ENCODE measurements at regions not wholly inside any gene's neighbourhood (a gene's known extent, or its start where the extent isn't known, plus 50 kb on each side); places are given as distances from the start of the nearest gene placed in this dataset.
"Not testable (repeated sequence)": the region's sequence is repeated elsewhere in the genome, so short reads cannot be mapped to it uniquely, and the experiment has no call there.

GRCh38 chr14:100428727-100429126, 105.6 kb downstream of the SLC25A47 start:
- Mint-ChIP-seq H3K4me1 (peaks cover 24% of the 10 kb centered on the region), H3K4me3 (no peak overlapping the region), H3K27me3 (no peaks in the 10 kb centered on the region), H3K27ac (no peak overlapping the region), H3K36me3 (ENCODE audit: low read depth) (no peaks in the 10 kb centered on the region), H3K9me3 (no peaks in the 10 kb centered on the region)
- DNase-seq = no peak
- CTCF ChIA-PET = no interaction called here
- POLR2A ChIA-PET = no interaction called here

- DNase-seq = no peak
- Mint-ChIP-seq H3K27ac (no peak overlapping the region), H3K9me3 (no peaks in the 10 kb centered on the region), H3K27me3 (no peaks in the 10 kb centered on the region), H3K4me1 (peaks cover 28% of the 10 kb centered on the region), H3K36me3 (ENCODE audit: low read depth) (no peaks in the 10 kb centered on the region), H3K4me3 (no peak overlapping the region)
- ChIA-PET CTCF (no interaction called here), POLR2A (no interaction called here)
These were observed 106.4 kb downstream of the SLC25A47 start for GRCh38 chr14:100429537-100429936.

- Mint-ChIP-seq H3K27me3 (no peaks in the 10 kb centered on the region), H3K36me3 (ENCODE audit: low read depth) (no peaks in the 10 kb centered on the region), H3K9me3 (no peaks in the 10 kb centered on the region), H3K4me3 (no peak overlapping the region), H3K4me1 (peaks cover 22% of the 10 kb centered on the region), H3K27ac (no peak overlapping the region)
- ChIA-PET POLR2A (no interaction called here), CTCF (no interaction called here)
- no peak for DNase-seq
These were observed 107.4 kb downstream of the SLC25A47 start for GRCh38 chr14:100430571-100430970.

GRCh38 chr14:100431461-100431860, 108.3 kb downstream of the SLC25A47 start:
- DNase-seq; POLR2A ChIA-PET; H3K27ac Mint-ChIP-seq; H3K9me3 Mint-ChIP-seq; H3K36me3 Mint-ChIP-seq (ENCODE audit: low read depth); H3K4me3 Mint-ChIP-seq; H3K27me3 Mint-ChIP-seq: not testable (repeated sequence)
- peaks cover 16% of the 10 kb centered on the region for H3K4me1 Mint-ChIP-seq
- CTCF ChIA-PET = interaction anchor here (0.9 kb wide), 1 partner anchor 214 kb away, joined by 3 read pairs; no protein-coding TSS in a partner anchor

GRCh38 chr14:100432652-100433427, 109.7 kb downstream of the SLC25A47 start:
- H3K9me3 Mint-ChIP-seq = no peaks in the 10 kb centered on the region
- ChIA-PET CTCF (no interaction called here), POLR2A (no interaction called here)
- no peaks in the 10 kb centered on the region for H3K36me3 Mint-ChIP-seq (ENCODE audit: low read depth)
- H3K4me3 Mint-ChIP-seq = no peak overlapping the region
- peaks cover 16% of the 10 kb centered on the region for H3K4me1 Mint-ChIP-seq
- H3K27me3 Mint-ChIP-seq = no peaks in the 10 kb centered on the region
- H3K27ac Mint-ChIP-seq = no peak overlapping the region
- no peak for DNase-seq

- POLR2A ChIA-PET = no interaction called here
- H3K4me3 Mint-ChIP-seq = no peak overlapping the region
These were observed 110.3 kb downstream of the SLC25A47 start for GRCh38 chr14:100433428-100433814.

GRCh38 chr14:100434033-100434601, 111.0 kb downstream of the SLC25A47 start:
- no peaks in the 10 kb centered on the region for H3K27me3 Mint-ChIP-seq
- no peak overlapping the region for H3K4me3 Mint-ChIP-seq
- H3K27ac Mint-ChIP-seq = no peak overlapping the region
- H3K9me3 Mint-ChIP-seq = no peaks in the 10 kb centered on the region
- CTCF ChIA-PET = no interaction called here
- POLR2A ChIA-PET = no interaction called here
- DNase-seq = no peak
- peaks cover 9% of the 10 kb centered on the region for H3K4me1 Mint-ChIP-seq
- H3K36me3 Mint-ChIP-seq (ENCODE audit: low read depth) = no peaks in the 10 kb centered on the region

More at GRCh38 chr14:100433428-100433814, 110.3 kb downstream of the SLC25A47 start:
- H3K36me3 Mint-ChIP-seq (ENCODE audit: low read depth) = no peaks in the 10 kb centered on the region
- DNase-seq = no peak
- no peaks in the 10 kb centered on the region for H3K9me3 Mint-ChIP-seq
- H3K27ac Mint-ChIP-seq = no peak overlapping the region
- CTCF ChIA-PET = no interaction called here
- H3K27me3 Mint-ChIP-seq = no peaks in the 10 kb centered on the region
- H3K4me1 Mint-ChIP-seq = peaks cover 14% of the 10 kb centered on the region

GRCh38 chr14:100434911-100435438, 111.8 kb downstream of the SLC25A47 start:
- H3K4me3 Mint-ChIP-seq = no peak overlapping the region
- H3K27ac Mint-ChIP-seq = no peak overlapping the region
- H3K9me3 Mint-ChIP-seq = no peaks in the 10 kb centered on the region
- peaks cover 9% of the 10 kb centered on the region for H3K4me1 Mint-ChIP-seq
- POLR2A ChIA-PET = no interaction called here
- no peaks in the 10 kb centered on the region for H3K27me3 Mint-ChIP-seq
- CTCF ChIA-PET = interaction anchor here (2.1 kb wide), 1 partner anchor 211 kb away, joined by 9 read pairs; no protein-coding TSS in a partner anchor
- DNase-seq = no peak
- H3K36me3 Mint-ChIP-seq (ENCODE audit: low read depth) = no peaks in the 10 kb centered on the region

- ChIA-PET CTCF (interaction anchor here (1.0 to 2.1 kb wide), 2 partner anchors 210 to 218 kb away, joined by 3 to 9 read pairs; no protein-coding TSS in a partner anchor), POLR2A (no interaction called here)
- Mint-ChIP-seq H3K36me3 (ENCODE audit: low read depth) (no peaks in the 10 kb centered on the region), H3K27me3 (no peaks in the 10 kb centered on the region), H3K9me3 (no peaks in the 10 kb centered on the region), H3K4me3 (no peak overlapping the region), H3K4me1 (peaks cover 14% of the 10 kb centered on the region), H3K27ac (no peak overlapping the region)
- DNase-seq = no peak
These were observed 112.3 kb downstream of the SLC25A47 start for GRCh38 chr14:100435459-100435858.

GRCh38 chr14:100436745-100437406, 113.7 kb downstream of the SLC25A47 start:
- peaks cover 26% of the 10 kb centered on the region for H3K4me1 Mint-ChIP-seq
- H3K27ac Mint-ChIP-seq = no peak overlapping the region
- CTCF ChIA-PET = interaction anchor here (1.5 to 2.1 kb wide), 2 partner anchors 51 to 209 kb away, joined by 4 to 9 read pairs; no protein-coding TSS in a partner anchor
- H3K9me3 Mint-ChIP-seq = no peaks in the 10 kb centered on the region
- H3K4me3 Mint-ChIP-seq = no peak overlapping the region
- H3K36me3 Mint-ChIP-seq (ENCODE audit: low read depth) = no peaks in the 10 kb centered on the region
- POLR2A ChIA-PET = no interaction called here
- H3K27me3 Mint-ChIP-seq = no peaks in the 10 kb centered on the region
- DNase-seq = no peak

GRCh38 chr14:100438271-100438670, 115.1 kb downstream of the SLC25A47 start:
- no peak overlapping the region for H3K4me3 Mint-ChIP-seq
- POLR2A ChIA-PET = interaction anchor here (1.0 to 1.2 kb wide), 2 partner anchors 13 to 215 kb away, joined by 3 read pairs; no protein-coding TSS in a partner anchor
- CTCF ChIA-PET = interaction anchor here (0.7 to 5.7 kb wide), 4 partner anchors 51 to 215 kb away, joined by 3 to 42 read pairs (median 12); no protein-coding TSS in a partner anchor
- no peaks in the 10 kb centered on the region for H3K9me3 Mint-ChIP-seq
- no peak for DNase-seq
- no peak overlapping the region for H3K27ac Mint-ChIP-seq
- no peaks in the 10 kb centered on the region for H3K27me3 Mint-ChIP-seq
- peaks cover 35% of the 10 kb centered on the region for H3K4me1 Mint-ChIP-seq
- no peaks in the 10 kb centered on the region for H3K36me3 Mint-ChIP-seq (ENCODE audit: low read depth)

- ChIA-PET CTCF (interaction anchor here (0.7 to 5.7 kb wide), 7 partner anchors 12 to 214 kb away, joined by 3 to 42 read pairs (median 7); no protein-coding TSS in a partner anchor), POLR2A (interaction anchor here (1.0 to 1.2 kb wide), 2 partner anchors 14 to 214 kb away, joined by 3 read pairs; no protein-coding TSS in a partner anchor)
- H3K27ac Mint-ChIP-seq = no peak overlapping the region
- peaks cover 35% of the 10 kb centered on the region for H3K4me1 Mint-ChIP-seq
- DNase-seq = no peak
- no peaks in the 10 kb centered on the region for H3K9me3 Mint-ChIP-seq
- H3K36me3 Mint-ChIP-seq (ENCODE audit: low read depth) = no peaks in the 10 kb centered on the region
- no peaks in the 10 kb centered on the region for H3K27me3 Mint-ChIP-seq
- H3K4me3 Mint-ChIP-seq = no peak overlapping the region
These were observed 115.8 kb downstream of the SLC25A47 start for GRCh38 chr14:100438678-100439592.
